DMS153 treated with DMSO at 0.1 percent for 48 hours (cell line): ENCODE measurements at regions not wholly inside any gene's neighbourhood (a gene's known extent, or its start where the extent isn't known, plus 50 kb on each side); places are given as distances from the start of the nearest gene placed in this dataset.
"Not testable (repeated sequence)": the region's sequence is repeated elsewhere in the genome, so short reads cannot be mapped to it uniquely, and the experiment has no call there.

ENCODE experiments used
- DNase-seq: peaks from one replicate; lab custom pipeline; 2025; ENCODE audit not compliant: unreplicated experiment; lab: John Stamatoyannopoulos, UW

- no peak for DNase-seq
Measured at GRCh38 chr4:138113819-138114400, 128.2 kb downstream of the SLC7A11 start.

- DNase-seq = not testable (repeated sequence)
Measured at GRCh38 chr4:138112890-138113289, 129.3 kb downstream of the SLC7A11 start.

GRCh38 chr4:138112389-138112788 lies 129.8 kb downstream of the SLC7A11 start:
- DNase-seq = no peak

- no peak for DNase-seq
Measured at GRCh38 chr4:138111462-138112000, 130.6 kb downstream of the SLC7A11 start.

GRCh38 chr4:138110815-138111214 lies 131.3 kb downstream of the SLC7A11 start:
- no peak for DNase-seq

GRCh38 chr4:138107023-138107422 lies 135.1 kb downstream of the SLC7A11 start:
- DNase-seq = no peak

- no peak for DNase-seq
Measured at GRCh38 chr4:138105331-138105730, 136.8 kb downstream of the SLC7A11 start.

GRCh38 chr4:138104284-138104680 lies 137.9 kb downstream of the SLC7A11 start:
- DNase-seq = no peak

GRCh38 chr4:138103597-138104283 lies 138.4 kb downstream of the SLC7A11 start:
- DNase-seq = no peak

GRCh38 chr4:138099385-138099784 lies 142.8 kb downstream of the SLC7A11 start:
- no peak for DNase-seq

- peak; percentile 10 for DNase-seq
Measured at GRCh38 chr4:138097912-138098600, 144.1 kb downstream of the SLC7A11 start.

- no peak for DNase-seq
Measured at GRCh38 chr4:138096384-138097062, 145.6 kb downstream of the SLC7A11 start.

- no peak for DNase-seq
Measured at GRCh38 chr4:138095378-138095777, 146.8 kb downstream of the SLC7A11 start.

- no peak for DNase-seq
Measured at GRCh38 chr4:138092060-138092459, 150.1 kb downstream of the SLC7A11 start.

GRCh38 chr4:138090918-138091676 lies 151.1 kb downstream of the SLC7A11 start:
- DNase-seq = no peak

GRCh38 chr4:138090150-138090917 lies 151.8 kb downstream of the SLC7A11 start:
- peak; percentile 76 for DNase-seq

- no peak for DNase-seq
Measured at GRCh38 chr4:138088449-138089208, 153.5 kb downstream of the SLC7A11 start.

GRCh38 chr4:138087066-138087719 lies 155.0 kb downstream of the SLC7A11 start:
- no peak for DNase-seq

- no peak for DNase-seq
Measured at GRCh38 chr4:138086611-138087041, 155.5 kb downstream of the SLC7A11 start.
